Thyroid gland (tissue), 4 donors: ENCODE measurements at regions not wholly inside any gene's neighbourhood (a gene's known extent, or its start where the extent isn't known, plus 50 kb on each side); places are given as distances from the start of the nearest gene placed in this dataset.

Source experiments
- DNase-seq, 2 donors: peaks; one replicate each; pipeline ENCODE4 v3.0.0-alpha.2; 2019
- H3K27ac ChIP-seq, 3 donors: fragments of 200-600 bp; sonication (generic); 1 replicate in 2 of 3; 2 replicates in 1 of 3; pipeline ENCODE4 v1.5.1; 2016 to 2019; ENCODE audit warnings: mild to moderate bottlenecking in 1 of 3, moderate library complexity in 1 of 3
- H3K27me3 ChIP-seq: fragments of 200-600 bp; sonication (generic); one replicate; pipeline ENCODE4 v1.5.1; 2019
- H3K36me3 ChIP-seq, 2 donors: fragments of 200-600 bp; sonication (generic); one replicate each; pipeline ENCODE4 v1.5.1; 2016 to 2019
- H3K4me1 ChIP-seq, 2 donors: fragments of 200-600 bp; sonication (generic); one replicate each; pipeline ENCODE4 v1.5.1; 2017 to 2019
- H3K4me3 ChIP-seq, 3 donors: fragments of 200-600 bp; sonication (generic); replicated peaks in 1 of 3; 1 replicate in 2 of 3; 2 replicates in 1 of 3; pipeline ENCODE4 v1.5.1; 2016; ENCODE audit warnings: mild to moderate bottlenecking in 1 of 3
- H3K9me3 ChIP-seq: fragments of 200-600 bp; sonication (generic); one replicate; pipeline ENCODE4 v1.5.1; 2017
- CTCF ChIP-seq, 6 experiments: fragments of 200-600 bp in 3 of 6; fragments of 450-650 bp in 3 of 6; sonication (generic) in 3 of 6; IDR thresholded peaks; one replicate each; pipeline ENCODE4 v1.5.1; 2016 to 2019; ENCODE audit warnings: antibody characterized with exemption in 6 of 6, mild to moderate bottlenecking in 2 of 6, inconsistent platforms in 1 of 6, moderate library complexity in 1 of 6
- POLR2A ChIP-seq, 2 donors: fragments of 450-650 bp; IDR thresholded peaks; one replicate each; pipeline ENCODE4 v1.6.1; 2017; ENCODE audit warnings: antibody characterized with exemption in 2 of 2, mild to moderate bottlenecking in 2 of 2, moderate library complexity in 1 of 2
- WGBS, 2 donors: methylation state at CpG; one replicate each; pipeline ENCODE4 v1.1.5; 2017; 5-methylcytosine and 5-hydroxymethylcytosine counted together
- intact Hi-C: fragments of 100-400 bp; cut with DNase I; formaldehyde crosslinking; loops from one replicate; pipeline ENCODE4 v1.15.1; 2023

DNA sequence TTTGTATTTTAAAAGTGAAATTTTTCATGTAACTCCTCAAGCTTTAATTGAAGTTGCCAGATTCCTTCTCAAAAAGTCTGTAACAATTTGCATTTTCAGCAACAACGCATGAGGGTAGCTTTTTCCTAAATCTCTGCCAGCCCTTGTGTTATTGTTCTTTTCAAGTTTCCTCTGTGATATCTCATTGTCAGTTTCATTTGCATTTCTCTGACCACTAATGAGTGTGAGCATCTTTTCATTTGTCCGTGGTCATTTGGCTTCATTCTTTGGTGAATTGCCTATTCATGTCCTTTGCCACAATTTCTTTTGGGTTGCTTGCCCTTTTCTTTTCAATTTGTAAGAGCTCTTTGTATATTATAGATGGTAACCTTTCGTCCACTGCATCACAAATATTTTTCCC is 68.0 kb upstream of the NKD1 start:
- DNase-seq = no peak
- Histone ChIP-seq H3K9me3 (no peaks in the 10 kb centered on the region), H3K4me1 (no peaks in the 10 kb centered on the region), H3K36me3 (no peaks in the 10 kb centered on the region), H3K27me3 (no peaks in the 10 kb centered on the region), H3K4me3 (no peak overlapping the region), H3K27ac (no peak overlapping the region)
- no peak for TF ChIP-seq POLR2A (IDR thresholded peaks at IDR 0.05)
- TF ChIP-seq CTCF (IDR thresholded peaks at IDR 0.05) = no peak
- intact Hi-C loops = no loop called here
- 80 to 82% methylated on average over 3 of the region's 3 CpGs for WGBS, 2 donors

GRCh38 chr16:50479771-50480170 is 68.4 kb upstream of the NKD1 start:
- no peaks in the 10 kb centered on the region for H3K36me3 ChIP-seq
- H3K27me3 ChIP-seq = no peaks in the 10 kb centered on the region
- no peak overlapping the region for H3K4me3 ChIP-seq
- no peak overlapping the region for H3K27ac ChIP-seq
- intact Hi-C loops = no loop called here
- H3K9me3 ChIP-seq = no peaks in the 10 kb centered on the region
- TF ChIP-seq CTCF (IDR thresholded peaks at IDR 0.05) = no peak
- no peak for TF ChIP-seq POLR2A (IDR thresholded peaks at IDR 0.05)
- WGBS, 2 donors = 80 to 84% methylated on average over 5 of the region's 5 CpGs
- DNase-seq = no peak
- no peaks in the 10 kb centered on the region for H3K4me1 ChIP-seq

DNA sequence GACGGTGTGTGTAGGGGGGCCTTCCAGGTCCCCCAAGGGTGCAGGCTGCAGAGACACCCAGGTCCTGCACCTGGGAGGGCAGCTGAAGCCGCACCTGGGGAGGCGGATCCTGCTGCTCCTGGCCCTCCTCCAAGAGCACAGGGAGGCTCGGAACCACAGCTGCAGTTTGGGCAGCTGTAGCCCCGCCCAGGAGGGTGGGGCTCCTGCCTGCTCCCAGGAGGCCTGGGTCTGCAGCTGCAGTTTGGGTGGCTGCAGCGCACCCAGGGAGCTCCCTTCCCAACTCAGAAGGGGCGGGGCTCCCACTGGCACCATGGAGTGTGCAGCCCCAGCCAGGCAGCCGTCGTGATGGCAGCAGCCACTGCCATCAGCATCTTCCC is 69.4 kb upstream of the NKD1 start:
- intact Hi-C loops = no loop called here
- no peaks in the 10 kb centered on the region for H3K4me1 ChIP-seq
- 73 to 93% methylated on average over 3 to 4 of the region's 9 CpGs for WGBS, 2 donors
- H3K27ac ChIP-seq = no peak overlapping the region
- no peak for TF ChIP-seq POLR2A (IDR thresholded peaks at IDR 0.05)
- TF ChIP-seq CTCF (IDR thresholded peaks at IDR 0.05) = no peak
- H3K4me3 ChIP-seq = no peak overlapping the region
- no peaks in the 10 kb centered on the region for H3K27me3 ChIP-seq
- no peaks in the 10 kb centered on the region for H3K9me3 ChIP-seq
- H3K36me3 ChIP-seq = no peaks in the 10 kb centered on the region
- DNase-seq = no peak

- no peak for TF ChIP-seq POLR2A (IDR thresholded peaks at IDR 0.05)
- TF ChIP-seq CTCF (IDR thresholded peaks at IDR 0.05) = no peak
- Histone ChIP-seq H3K27ac (no peak overlapping the region), H3K36me3 (no peaks in the 10 kb centered on the region), H3K9me3 (no peaks in the 10 kb centered on the region), H3K4me3 (no peak overlapping the region), H3K27me3 (no peaks in the 10 kb centered on the region), H3K4me1 (no peaks in the 10 kb centered on the region)
- no peak for DNase-seq
- 41 to 55% methylated on average over 20 to 21 of the region's 21 CpGs for WGBS, 2 donors
- intact Hi-C loops = no loop called here
These were observed 70.0 kb upstream of the NKD1 start for GRCh38 chr16:50478075-50478772.

- no peaks in the 10 kb centered on the region for H3K9me3 ChIP-seq
- no peak for TF ChIP-seq CTCF (IDR thresholded peaks at IDR 0.05)
- TF ChIP-seq POLR2A (IDR thresholded peaks at IDR 0.05) = no peak
- H3K4me1 ChIP-seq = no peaks in the 10 kb centered on the region
- WGBS, 2 donors = 82 to 86% methylated on average over 14 of the region's 14 CpGs
- intact Hi-C loops = no loop called here
- no peak for DNase-seq
- H3K27me3 ChIP-seq = no peaks in the 10 kb centered on the region
- H3K36me3 ChIP-seq = no peaks in the 10 kb centered on the region
- H3K27ac ChIP-seq = no peak overlapping the region
- H3K4me3 ChIP-seq = no peak overlapping the region
These were observed 71.5 kb upstream of the NKD1 start for GRCh38 chr16:50476486-50477255.
